Mucosa of descending colon (tissue), 3 donors: ENCODE measurements at regions not wholly inside any gene's neighbourhood (a gene's known extent, or its start where the extent isn't known, plus 50 kb on each side); places are given as distances from the start of the nearest gene placed in this dataset.

Source experiments
- ATAC-seq: fragments of 200-7000 bp; cut with Tn5 transposase; one replicate; pipeline ENCODE4 v1.9.1; 2020; ENCODE audit warnings: mild to moderate bottlenecking, moderate library complexity
- DNase-seq, 3 donors: peaks; one replicate each; pipeline ENCODE4 v3.0.0-alpha.2; 2020
- H3K36me3 ChIP-seq: fragments of 200-600 bp; one replicate; pipeline ENCODE4 v1.8.0; 2021; ENCODE audit warnings: low read depth, mild to moderate bottlenecking
- H3K4me1 ChIP-seq: fragments of 200-600 bp; one replicate; pipeline ENCODE4 v1.8.0; 2021; ENCODE audit warnings: low read depth, mild to moderate bottlenecking
- H3K4me3 ChIP-seq: fragments of 200-600 bp; one replicate; pipeline ENCODE4 v1.8.0; 2021; ENCODE audit warnings: mild to moderate bottlenecking
- H3K9me3 ChIP-seq: fragments of 200-600 bp; one replicate; pipeline ENCODE4 v1.8.0; 2021; ENCODE audit warnings: mild to moderate bottlenecking
- CTCF ChIP-seq: fragments of 200-600 bp; IDR thresholded peaks from one replicate; pipeline ENCODE4 v1.8.0; 2022; ENCODE audit warnings: antibody characterized with exemption, mild to moderate bottlenecking
- intact Hi-C, 2 donors: fragments of 100-400 bp; cut with DNase I in 1 of 2; cut with micrococcal nuclease in 1 of 2; formaldehyde crosslinking; loops; one replicate each; pipeline versions ENCODE4 v1.11.0 to v1.11.1; 2022; cut with DNase I, micrococcal nuclease
- donor health status: DM: no; HTN: no; CAD: no; lungs with moderate emphysema.
- donor health status: DM: no; HTN: no; CAD: no.
- donor health status: DM: no; HTN: yes; CAD: no.

GRCh38 chr4:132328761-132329160 is 820.3 kb upstream of the PCDH10 start:
- intact Hi-C loops = no loop called here
- no peak for TF ChIP-seq CTCF
- ATAC-seq = no peak
- H3K4me1 ChIP-seq = no peaks in the 10 kb centered on the region
- H3K36me3 ChIP-seq = no peaks in the 10 kb centered on the region
- H3K4me3 ChIP-seq = no peak overlapping the region
- no peak for DNase-seq
- no peaks in the 10 kb centered on the region for H3K9me3 ChIP-seq

- DNase-seq (no peak), ATAC-seq (no peak)
- no peaks in the 10 kb centered on the region for H3K36me3 ChIP-seq
- no peak overlapping the region for H3K4me3 ChIP-seq
- peaks cover 4% of the 10 kb centered on the region for H3K9me3 ChIP-seq
- no peak for TF ChIP-seq CTCF
- intact Hi-C loops = no loop called here
- H3K4me1 ChIP-seq = no peaks in the 10 kb centered on the region
Measured at GRCh38 chr4:132330994-132331393, 818.1 kb upstream of the PCDH10 start.

- Histone ChIP-seq H3K36me3 (no peaks in the 10 kb centered on the region), H3K4me3 (no peak overlapping the region), H3K4me1 (no peaks in the 10 kb centered on the region), H3K9me3 (peaks cover 4% of the 10 kb centered on the region)
- no peak for TF ChIP-seq CTCF
- DNase-seq = no peak
- intact Hi-C loops = no loop called here
- no peak for ATAC-seq
Measured at GRCh38 chr4:132332932-132333723, 816.0 kb upstream of the PCDH10 start.

- Histone ChIP-seq H3K36me3 (no peaks in the 10 kb centered on the region), H3K4me3 (no peak overlapping the region), H3K4me1 (no peaks in the 10 kb centered on the region), H3K9me3 (peaks cover 4% of the 10 kb centered on the region)
- ATAC-seq (no peak), DNase-seq (no peak)
- no peak for TF ChIP-seq CTCF
- intact Hi-C loops = no loop called here
Measured at GRCh38 chr4:132333724-132334047, 815.4 kb upstream of the PCDH10 start.

- Histone ChIP-seq H3K4me3 (no peak overlapping the region), H3K36me3 (no peaks in the 10 kb centered on the region), H3K4me1 (no peaks in the 10 kb centered on the region), H3K9me3 (peaks cover 4% of the 10 kb centered on the region)
- intact Hi-C loops = no loop called here
- no peak for TF ChIP-seq CTCF
- ATAC-seq (no peak), DNase-seq (no peak)
Measured at GRCh38 chr4:132334081-132334480, 815.0 kb upstream of the PCDH10 start.
